ENCODE measurements at regions not wholly inside any gene's neighbourhood (a gene's known extent, or its start where the extent isn't known, plus 50 kb on each side); places are given as distances from the start of the nearest gene placed in this dataset.

DNA sequence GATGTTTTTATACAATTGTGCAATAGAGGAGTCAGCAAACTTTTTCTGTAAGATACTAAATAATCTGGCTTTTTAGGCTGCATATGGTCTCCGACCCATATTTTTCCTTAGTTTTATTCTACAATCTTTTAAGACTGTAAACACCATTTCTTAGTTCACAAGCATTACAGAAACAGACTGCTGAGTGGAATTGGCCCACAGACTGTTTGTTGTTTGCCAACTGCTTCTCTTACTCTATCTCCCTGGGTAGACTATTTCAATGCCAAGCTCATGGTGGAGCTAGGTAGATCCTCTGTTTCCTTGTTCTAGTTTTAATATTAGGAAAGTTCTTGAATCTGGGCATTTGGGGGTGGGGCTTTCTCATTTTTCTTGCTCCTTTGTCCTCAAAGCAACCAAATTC lies 857.6 kb downstream of the TLE1 start:
- TF ChIP-seq, protein P1, sequence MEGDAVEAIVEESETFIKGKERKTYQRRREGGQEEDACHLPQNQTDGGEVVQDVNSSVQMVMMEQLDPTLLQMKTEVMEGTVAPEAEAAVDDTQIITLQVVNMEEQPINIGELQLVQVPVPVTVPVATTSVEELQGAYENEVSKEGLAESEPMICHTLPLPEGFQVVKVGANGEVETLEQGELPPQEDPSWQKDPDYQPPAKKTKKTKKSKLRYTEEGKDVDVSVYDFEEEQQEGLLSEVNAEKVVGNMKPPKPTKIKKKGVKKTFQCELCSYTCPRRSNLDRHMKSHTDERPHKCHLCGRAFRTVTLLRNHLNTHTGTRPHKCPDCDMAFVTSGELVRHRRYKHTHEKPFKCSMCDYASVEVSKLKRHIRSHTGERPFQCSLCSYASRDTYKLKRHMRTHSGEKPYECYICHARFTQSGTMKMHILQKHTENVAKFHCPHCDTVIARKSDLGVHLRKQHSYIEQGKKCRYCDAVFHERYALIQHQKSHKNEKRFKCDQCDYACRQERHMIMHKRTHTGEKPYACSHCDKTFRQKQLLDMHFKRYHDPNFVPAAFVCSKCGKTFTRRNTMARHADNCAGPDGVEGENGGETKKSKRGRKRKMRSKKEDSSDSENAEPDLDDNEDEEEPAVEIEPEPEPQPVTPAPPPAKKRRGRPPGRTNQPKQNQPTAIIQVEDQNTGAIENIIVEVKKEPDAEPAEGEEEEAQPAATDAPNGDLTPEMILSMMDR (IDR thresholded peaks at IDR 0.05; ENCODE audit: low read length): no peak
- TF ChIP-seq EZH2 (optimal IDR thresholded peaks at IDR 0.05; ENCODE audit: low read depth, low read length): no peak
